Iris pigment epithelial cell (primary cell): ENCODE measurements at regions not wholly inside any gene's neighbourhood (a gene's known extent, or its start where the extent isn't known, plus 50 kb on each side); places are given as distances from the start of the nearest gene placed in this dataset.
"Not testable (repeated sequence)": the region's sequence is repeated elsewhere in the genome, so short reads cannot be mapped to it uniquely, and the experiment has no call there.

Experiments used
- DNase-seq: peaks from one replicate; pipeline ENCODE4 v3.0.0-alpha.2; 2011; ENCODE audit warnings: low read depth

- DNase-seq, result no peak
Measured at GRCh38 chr4:85106166-85106565, 139.7 kb upstream of the WDFY3 start.

- DNase-seq, result no peak
Measured at GRCh38 chr4:85106805-85107336, 140.4 kb upstream of the WDFY3 start.

GRCh38 chr4:85107553-85107952 is 141.1 kb upstream of the WDFY3 start:
- DNase-seq, result no peak

- DNase-seq, result peak; percentile 25
Measured at GRCh38 chr4:85113706-85114105, 147.2 kb upstream of the WDFY3 start.

GRCh38 chr4:85114526-85114925 is 148.0 kb upstream of the WDFY3 start:
- DNase-seq, result no peak

- no peak for DNase-seq
Measured at GRCh38 chr4:85116008-85116407, 149.5 kb upstream of the WDFY3 start.

- no peak for DNase-seq
Measured at GRCh38 chr4:85125688-85126087, 159.2 kb upstream of the WDFY3 start.

GRCh38 chr4:85126991-85127591 is 160.6 kb upstream of the WDFY3 start:
- no peak for DNase-seq

- DNase-seq, result peak; percentile 56
Measured at GRCh38 chr4:85127653-85128052, 161.2 kb upstream of the WDFY3 start.

GRCh38 chr4:85128246-85129204 is 162.0 kb upstream of the WDFY3 start:
- DNase-seq, result no peak

- not testable (repeated sequence) for DNase-seq
Measured at GRCh38 chr4:85129354-85130125, 163.1 kb upstream of the WDFY3 start.

- no peak for DNase-seq
Measured at GRCh38 chr4:85132117-85132516, 165.6 kb upstream of the WDFY3 start.

- no peak for DNase-seq
Measured at GRCh38 chr4:85132570-85132969, 166.1 kb upstream of the WDFY3 start.

GRCh38 chr4:85139749-85140148 is 173.3 kb upstream of the WDFY3 start:
- DNase-seq, result not testable (repeated sequence)

- DNase-seq, result no peak
Measured at GRCh38 chr4:85142451-85142850, 176.0 kb upstream of the WDFY3 start.

GRCh38 chr4:85147481-85148076 is 181.1 kb upstream of the WDFY3 start:
- peak; percentile 77 for DNase-seq

GRCh38 chr4:85149676-85150075 is 183.2 kb upstream of the WDFY3 start:
- peak; percentile 86 for DNase-seq

- no peak for DNase-seq
Measured at GRCh38 chr4:85151371-85151770, 184.9 kb upstream of the WDFY3 start.

GRCh38 chr4:85151786-85152185 is 185.3 kb upstream of the WDFY3 start:
- DNase-seq, result peak; percentile 35

- peak; percentile 15 for DNase-seq
Measured at GRCh38 chr4:85152480-85152879, 186.0 kb upstream of the WDFY3 start.

- DNase-seq, result peak; percentile 44
Measured at GRCh38 chr4:85153221-85153620, 186.7 kb upstream of the WDFY3 start.

- DNase-seq, result no peak
Measured at GRCh38 chr4:85154591-85154990, 188.1 kb upstream of the WDFY3 start.
